Astrocyte of the spinal cord (primary cell): ENCODE measurements at regions not wholly inside any gene's neighbourhood (a gene's known extent, or its start where the extent isn't known, plus 50 kb on each side); places are given as distances from the start of the nearest gene placed in this dataset.

Experiments
- DNase-seq: peaks from one replicate; pipeline ENCODE4 v3.0.0; 2011; ENCODE audit warnings: low read depth, low spot score
- H3K4me3 ChIP-seq: 2 replicates; pipeline ENCODE4 v1.5.1; 2011; ENCODE audit warnings: low read depth, mild to moderate bottlenecking, low read length, moderate library complexity
- in situ Hi-C: cut with HindIII; loops from 2 replicates; pipeline ENCODE4 v1.10.0; 2017; ENCODE audit warnings: low sequenced_read_pairs
- TF ChIP-seq, protein P1 (sequence below): IDR thresholded peaks from 2 replicates; pipeline ENCODE4 v1.5.1; 2012; ENCODE audit warnings: low read depth, mild to moderate bottlenecking, low read length, inconsistent platforms

DNA sequence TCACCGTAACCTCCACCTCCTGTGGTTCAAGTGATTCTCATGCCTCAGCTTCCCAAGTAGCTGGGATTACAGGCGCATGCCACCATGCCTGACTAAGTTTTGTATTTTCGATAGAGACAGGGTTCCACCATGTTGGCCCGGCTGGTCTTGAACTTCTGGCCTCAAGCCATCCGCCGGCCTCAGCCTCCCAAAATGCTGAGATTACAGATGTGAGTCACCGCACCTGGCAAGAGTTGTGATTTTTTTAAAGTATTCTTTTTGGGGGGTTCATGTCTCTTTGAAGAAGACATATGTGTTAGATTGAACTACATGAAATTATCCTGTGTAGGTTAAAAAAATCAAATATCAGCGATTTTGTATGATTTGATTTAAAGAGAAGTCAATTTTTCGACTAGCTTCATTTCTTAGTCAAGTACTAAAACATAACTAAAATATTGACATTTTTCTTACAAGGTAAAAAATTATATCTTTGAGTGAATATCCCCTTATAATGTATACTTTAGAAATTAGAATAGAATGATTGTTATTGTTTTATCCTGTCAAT lies 60.3 kb upstream of the ANTXR2 start:
- no peak for DNase-seq
- TF ChIP-seq, protein P1, sequence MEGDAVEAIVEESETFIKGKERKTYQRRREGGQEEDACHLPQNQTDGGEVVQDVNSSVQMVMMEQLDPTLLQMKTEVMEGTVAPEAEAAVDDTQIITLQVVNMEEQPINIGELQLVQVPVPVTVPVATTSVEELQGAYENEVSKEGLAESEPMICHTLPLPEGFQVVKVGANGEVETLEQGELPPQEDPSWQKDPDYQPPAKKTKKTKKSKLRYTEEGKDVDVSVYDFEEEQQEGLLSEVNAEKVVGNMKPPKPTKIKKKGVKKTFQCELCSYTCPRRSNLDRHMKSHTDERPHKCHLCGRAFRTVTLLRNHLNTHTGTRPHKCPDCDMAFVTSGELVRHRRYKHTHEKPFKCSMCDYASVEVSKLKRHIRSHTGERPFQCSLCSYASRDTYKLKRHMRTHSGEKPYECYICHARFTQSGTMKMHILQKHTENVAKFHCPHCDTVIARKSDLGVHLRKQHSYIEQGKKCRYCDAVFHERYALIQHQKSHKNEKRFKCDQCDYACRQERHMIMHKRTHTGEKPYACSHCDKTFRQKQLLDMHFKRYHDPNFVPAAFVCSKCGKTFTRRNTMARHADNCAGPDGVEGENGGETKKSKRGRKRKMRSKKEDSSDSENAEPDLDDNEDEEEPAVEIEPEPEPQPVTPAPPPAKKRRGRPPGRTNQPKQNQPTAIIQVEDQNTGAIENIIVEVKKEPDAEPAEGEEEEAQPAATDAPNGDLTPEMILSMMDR = no peak
- H3K4me3 ChIP-seq = no peak overlapping the region
- in situ Hi-C loops = no loop called here

DNA sequence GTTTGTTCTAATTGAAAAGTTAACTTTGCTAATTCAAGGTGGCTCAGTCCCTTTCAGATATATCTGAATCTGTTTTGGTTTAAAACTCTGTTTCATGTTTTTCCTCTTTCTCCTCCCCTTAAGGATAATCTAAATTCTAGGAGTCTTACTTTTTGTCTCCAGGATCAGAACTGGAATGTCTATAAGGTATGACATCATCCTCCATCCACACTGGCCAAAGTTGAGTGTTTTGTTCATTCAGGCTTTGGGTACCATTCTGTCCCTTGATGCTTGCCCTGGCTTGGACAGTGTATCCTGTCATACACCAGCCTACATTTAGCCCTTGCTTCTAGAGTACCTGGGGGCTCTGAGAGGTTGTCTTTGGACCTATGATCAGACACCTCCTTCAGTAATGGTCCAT lies 56.8 kb upstream of the ANTXR2 start:
- H3K4me3 ChIP-seq = no peak overlapping the region
- in situ Hi-C loops = no loop called here
- no peak for DNase-seq
- TF ChIP-seq, protein P1 = no peak

DNA sequence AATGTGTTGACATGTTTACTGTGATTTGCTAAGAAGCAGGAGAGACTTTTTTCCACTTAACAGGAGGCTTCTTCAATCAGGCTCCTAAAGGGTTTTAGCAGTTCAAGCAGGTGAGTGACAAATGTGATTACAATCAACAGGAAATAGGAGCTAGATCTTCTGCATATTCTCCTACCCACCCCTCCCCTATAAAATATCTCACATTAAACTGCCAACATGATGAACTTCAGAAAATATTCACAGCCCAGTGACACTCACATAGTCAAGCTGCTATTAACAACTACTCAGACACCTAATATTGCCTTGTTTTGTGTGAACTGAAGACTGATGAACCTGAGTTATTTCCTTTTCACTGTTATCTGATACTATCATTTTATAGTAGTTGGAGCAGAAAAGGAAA lies 55.9 kb upstream of the ANTXR2 start:
- in situ Hi-C loops = no loop called here
- H3K4me3 ChIP-seq = no peak overlapping the region
- TF ChIP-seq, protein P1 = no peak
- no peak for DNase-seq

DNA sequence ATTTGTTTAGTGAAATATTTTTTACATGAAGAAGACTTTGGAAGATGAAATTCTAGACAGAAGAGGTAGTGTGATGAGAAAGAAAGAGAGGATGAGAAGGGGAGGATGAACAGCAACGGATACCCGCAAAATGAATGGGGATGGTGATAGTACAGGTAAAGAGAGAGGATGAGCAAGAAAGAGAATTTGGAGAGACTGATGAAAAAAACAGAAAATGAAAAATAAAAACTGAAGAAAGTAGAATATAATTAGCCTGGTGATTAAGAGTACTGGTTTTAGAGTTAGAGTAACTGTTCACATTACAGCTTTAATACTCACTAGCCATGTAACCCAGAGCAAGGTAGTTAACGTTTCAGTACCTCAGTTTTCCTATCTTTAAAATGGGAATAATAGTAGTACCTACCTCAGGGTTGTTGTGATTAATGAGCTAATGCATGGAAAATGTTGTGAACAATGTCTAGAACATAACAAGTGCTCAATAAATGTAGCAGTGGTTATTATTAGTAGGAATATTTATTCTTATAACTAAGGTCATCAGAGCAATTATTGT lies 54.9 kb upstream of the ANTXR2 start:
- in situ Hi-C loops = no loop called here
- TF ChIP-seq, protein P1 = no peak
- DNase-seq = no peak
- H3K4me3 ChIP-seq = no peak overlapping the region

- TF ChIP-seq, protein P1 = no peak
- in situ Hi-C loops = no loop called here
- no peak overlapping the region for H3K4me3 ChIP-seq
- DNase-seq = no peak
These were observed 53.4 kb upstream of the ANTXR2 start for GRCh38 chr4:80126435-80126834.

- TF ChIP-seq, protein P1 = peak; percentile 68
- peak; percentile 55 for DNase-seq
- in situ Hi-C loops = no loop called here
- no peak overlapping the region for H3K4me3 ChIP-seq
These were observed 52.5 kb upstream of the ANTXR2 start for GRCh38 chr4:80125252-80126177.
